GM18505 (cell line): ENCODE measurements at regions not wholly inside any gene's neighbourhood (a gene's known extent, or its start where the extent isn't known, plus 50 kb on each side); places are given as distances from the start of the nearest gene placed in this dataset.
"Not testable (repeated sequence)": the region's sequence is repeated elsewhere in the genome, so short reads cannot be mapped to it uniquely, and the experiment has no call there.

ENCODE experiments used
- ATAC-seq: cut with Tn5 transposase; IDR thresholded peaks from one replicate; pipeline ENCODE4 v1.9.1; 2021; ENCODE audit not compliant: unreplicated experiment
- POLR2A ChIP-seq: IDR thresholded peaks from 4 replicates; pipeline ENCODE4 v1.6.1; 2011; ENCODE audit warnings: borderline replicate concordance; ENCODE audit not compliant: insufficient read depth, insufficient read length; ENCODE audit errors: extremely low read depth

- no peak for TF ChIP-seq POLR2A
- no peak for ATAC-seq
Observed at GRCh38 chrX:3968749-3969148, 255.3 kb upstream of the PRKX start.

GRCh38 chrX:3963980-3964379 lies 250.5 kb upstream of the PRKX start:
- no peak for TF ChIP-seq POLR2A

GRCh38 chrX:3962511-3963311 lies 249.3 kb upstream of the PRKX start:
- no peak for ATAC-seq
- no peak for TF ChIP-seq POLR2A

More at GRCh38 chrX:3963980-3964379, 250.5 kb upstream of the PRKX start:
- peak; percentile 67 for ATAC-seq

- ATAC-seq = no peak
- no peak for TF ChIP-seq POLR2A
Observed at GRCh38 chrX:3960952-3961351, 247.5 kb upstream of the PRKX start.

GRCh38 chrX:3951859-3952258 lies 238.4 kb upstream of the PRKX start:
- ATAC-seq = no peak

GRCh38 chrX:3950373-3950772 lies 236.9 kb upstream of the PRKX start:
- TF ChIP-seq POLR2A = no peak
- ATAC-seq = no peak

More at GRCh38 chrX:3951859-3952258, 238.4 kb upstream of the PRKX start:
- no peak for TF ChIP-seq POLR2A

- no peak for TF ChIP-seq POLR2A
- no peak for ATAC-seq
Observed at GRCh38 chrX:3943965-3944364, 230.5 kb upstream of the PRKX start.

- no peak for TF ChIP-seq POLR2A
- ATAC-seq = no peak
Observed at GRCh38 chrX:3940000-3940610, 226.7 kb upstream of the PRKX start.

- no peak for TF ChIP-seq POLR2A
- ATAC-seq = no peak
Observed at GRCh38 chrX:3938587-3938986, 225.1 kb upstream of the PRKX start.

GRCh38 chrX:3935196-3935595 lies 221.7 kb upstream of the PRKX start:
- ATAC-seq = not testable (repeated sequence)

GRCh38 chrX:3920424-3921017 lies 207.1 kb upstream of the PRKX start:
- ATAC-seq = peak; percentile 99

- ATAC-seq = peak; percentile 31
Observed at GRCh38 chrX:3919668-3920423, 206.4 kb upstream of the PRKX start.

GRCh38 chrX:3914813-3915212 lies 201.4 kb upstream of the PRKX start:
- not testable (repeated sequence) for ATAC-seq

GRCh38 chrX:3914059-3914458 lies 200.6 kb upstream of the PRKX start:
- ATAC-seq = not testable (repeated sequence)

- ATAC-seq = not testable (repeated sequence)
Observed at GRCh38 chrX:3911012-3911411, 197.6 kb upstream of the PRKX start.

- not testable (repeated sequence) for ATAC-seq
Observed at GRCh38 chrX:3910611-3911010, 197.2 kb upstream of the PRKX start.

- ATAC-seq = not testable (repeated sequence)
Observed at GRCh38 chrX:3905522-3906258, 192.2 kb upstream of the PRKX start.

- ATAC-seq = not testable (repeated sequence)
Observed at GRCh38 chrX:3902222-3902621, 188.8 kb upstream of the PRKX start.
